Hepatocyte (in vitro differentiated cells): ENCODE measurements at regions not wholly inside any gene's neighbourhood (a gene's known extent, or its start where the extent isn't known, plus 50 kb on each side); places are given as distances from the start of the nearest gene placed in this dataset.

Experiments used
- DNase-seq: peaks from one replicate; pipeline ENCODE4 v3.0.0-alpha.2; 2016; ENCODE audit warnings: low spot score
- H2AFZ ChIP-seq: fragments of 200-600 bp; sonication (generic); 2 replicates; pipeline ENCODE4 v1.6.0; 2016; ENCODE audit warnings: antibody characterized with exemption, mild to moderate bottlenecking
- H3K27ac ChIP-seq: fragments of 200-600 bp; sonication (generic); 2 replicates; pipeline ENCODE4 v1.5.1; 2016; ENCODE audit warnings: mild to moderate bottlenecking
- H3K27me3 ChIP-seq: fragments of 200-600 bp; sonication (generic); 2 replicates; pipeline ENCODE4 v1.6.1; 2016
- H3K36me3 ChIP-seq: fragments of 200-600 bp; sonication (generic); replicated peaks from 2 replicates; pipeline ENCODE4 v1.5.1; 2016; ENCODE audit warnings: low read depth; ENCODE audit not compliant: insufficient read depth
- H3K4me1 ChIP-seq: fragments of 200-600 bp; sonication (generic); 2 replicates; pipeline ENCODE4 v1.5.1; 2016; ENCODE audit warnings: mild to moderate bottlenecking, moderate library complexity; ENCODE audit not compliant: insufficient read depth
- H3K4me2 ChIP-seq: fragments of 200-600 bp; sonication (generic); 2 replicates; pipeline ENCODE4 v1.6.0; 2016
- H3K4me3 ChIP-seq: fragments of 200-600 bp; sonication (generic); 2 replicates; pipeline ENCODE4 v1.5.1; 2016; ENCODE audit warnings: mild to moderate bottlenecking
- H3K79me2 ChIP-seq: fragments of 200-600 bp; sonication (generic); 2 replicates; pipeline ENCODE4 v1.6.0; 2017; ENCODE audit warnings: mild to moderate bottlenecking
- H3K9me2 ChIP-seq: fragments of 200-600 bp; sonication (generic); replicated peaks from 2 replicates; pipeline ENCODE4 v1.6.0; 2017; ENCODE audit warnings: mild to moderate bottlenecking; ENCODE audit not compliant: insufficient read depth
- H3K9me3 ChIP-seq: fragments of 200-600 bp; sonication (generic); 2 replicates; pipeline ENCODE4 v1.5.1; 2016; ENCODE audit warnings: low read depth, mild to moderate bottlenecking
- H4K20me1 ChIP-seq: fragments of 200-600 bp; sonication (generic); 2 replicates; pipeline ENCODE4 v1.6.0; 2016; ENCODE audit warnings: mild to moderate bottlenecking; ENCODE audit not compliant: insufficient read depth, poor library complexity, severe bottlenecking
- CTCF ChIP-seq: fragments of 200-600 bp; sonication (generic); IDR thresholded peaks from 2 replicates; pipeline ENCODE4 v1.5.1; 2016; ENCODE audit warnings: antibody characterized with exemption, mild to moderate bottlenecking; ENCODE audit not compliant: poor library complexity
- EZH2 ChIP-seq: fragments of 200-600 bp; sonication (generic); IDR thresholded peaks from 2 replicates; pipeline ENCODE4 v1.6.1; 2016; ENCODE audit warnings: antibody characterized with exemption, mild to moderate bottlenecking, borderline replicate concordance
- EZH2phosphoT487 ChIP-seq: fragments of 200-600 bp; sonication (generic); IDR thresholded peaks from one replicate; pipeline ENCODE4 v1.6.1; 2018; ENCODE audit warnings: antibody characterized with exemption, mild to moderate bottlenecking, low read depth, moderate library complexity; ENCODE audit not compliant: unreplicated experiment, severe bottlenecking
- WGBS: methylation state at CpG from one replicate; pipeline ENCODE4 v1.1.6; 2016; ENCODE audit warnings: low lambda C conversion rate; ENCODE audit errors: missing lambda C conversion rate; 5-methylcytosine and 5-hydroxymethylcytosine counted together

GRCh38 chr3:5762506-5762905 lies 575.0 kb downstream of the EDEM1 start:
- H3K27me3 ChIP-seq = no peaks in the 10 kb centered on the region
- TF ChIP-seq CTCF = no peak
- no peak for TF ChIP-seq EZH2phosphoT487
- no peak for TF ChIP-seq EZH2
- no peak overlapping the region for H3K4me3 ChIP-seq
- no peak overlapping the region for H3K4me2 ChIP-seq
- no peak for DNase-seq
- no peak overlapping the region for H2AFZ ChIP-seq
- 85% methylated on average over 3 of the region's 3 CpGs for WGBS
- no peaks in the 10 kb centered on the region for H3K9me2 ChIP-seq
- H4K20me1 ChIP-seq = no peaks in the 10 kb centered on the region
- no peaks in the 10 kb centered on the region for H3K4me1 ChIP-seq
- no peaks in the 10 kb centered on the region for H3K79me2 ChIP-seq
- no peaks in the 10 kb centered on the region for H3K36me3 ChIP-seq
- no peak overlapping the region for H3K27ac ChIP-seq
- H3K9me3 ChIP-seq = no peaks in the 10 kb centered on the region

- no peaks in the 10 kb centered on the region for H3K4me1 ChIP-seq
- no peaks in the 10 kb centered on the region for H3K27me3 ChIP-seq
- no peak for DNase-seq
- no peak for TF ChIP-seq EZH2
- TF ChIP-seq EZH2phosphoT487 = no peak
- TF ChIP-seq CTCF = no peak
- no peak overlapping the region for H3K4me2 ChIP-seq
- no peaks in the 10 kb centered on the region for H3K9me2 ChIP-seq
- H3K79me2 ChIP-seq = no peaks in the 10 kb centered on the region
- no peak overlapping the region for H3K27ac ChIP-seq
- H2AFZ ChIP-seq = no peak overlapping the region
- H3K9me3 ChIP-seq = no peaks in the 10 kb centered on the region
- H3K36me3 ChIP-seq = no peaks in the 10 kb centered on the region
- H4K20me1 ChIP-seq = no peaks in the 10 kb centered on the region
- no peak overlapping the region for H3K4me3 ChIP-seq
- 39% methylated on average over 1 of the region's 1 CpG for WGBS
Observed at GRCh38 chr3:5766848-5767247, 579.3 kb downstream of the EDEM1 start.

- H3K27ac ChIP-seq = no peak overlapping the region
- no peak for TF ChIP-seq EZH2
- TF ChIP-seq CTCF = no peak
- no peak for TF ChIP-seq EZH2phosphoT487
Observed at GRCh38 chr3:5767304-5767703, 579.8 kb downstream of the EDEM1 start.

More at GRCh38 chr3:5767304-5767703, 579.8 kb downstream of the EDEM1 start:
- Histone ChIP-seq H2AFZ (no peak overlapping the region), H4K20me1 (no peaks in the 10 kb centered on the region), H3K79me2 (no peaks in the 10 kb centered on the region), H3K4me2 (no peak overlapping the region), H3K4me1 (no peaks in the 10 kb centered on the region), H3K27me3 (no peaks in the 10 kb centered on the region), H3K4me3 (no peak overlapping the region), H3K9me3 (no peaks in the 10 kb centered on the region), H3K9me2 (no peaks in the 10 kb centered on the region), H3K36me3 (no peaks in the 10 kb centered on the region)
- 98% methylated on average over 2 of the region's 2 CpGs for WGBS
- DNase-seq = no peak
